SU-DHL-6 (cell line): ENCODE measurements at regions not wholly inside any gene's neighbourhood (a gene's known extent, or its start where the extent isn't known, plus 50 kb on each side); places are given as distances from the start of the nearest gene placed in this dataset.

ENCODE experiments used
- EZH2phosphoT487 ChIP-seq: fragments of 200-600 bp; sonication (generic), shearing (Covaris generic); conservative IDR thresholded peaks from 2 replicates; pipeline ENCODE4 v1.6.1; 2018; ENCODE audit warnings: mild to moderate bottlenecking, antibody characterized with exemption, low read length, moderate library complexity, mixed read lengths
- TF ChIP-seq, protein P1 (sequence below): fragments of 200-600 bp; sonication (generic); IDR thresholded peaks from one replicate; pipeline ENCODE4 v1.5.1; 2017; ENCODE audit warnings: antibody characterized with exemption, mild to moderate bottlenecking, low read length, moderate library complexity; ENCODE audit not compliant: insufficient read depth, poor library complexity, severe bottlenecking

GRCh38 chr3:178201714-178202113 is 334.5 kb upstream of the KCNMB2 start:
- TF ChIP-seq EZH2phosphoT487 = no peak
- TF ChIP-seq, protein P1, sequence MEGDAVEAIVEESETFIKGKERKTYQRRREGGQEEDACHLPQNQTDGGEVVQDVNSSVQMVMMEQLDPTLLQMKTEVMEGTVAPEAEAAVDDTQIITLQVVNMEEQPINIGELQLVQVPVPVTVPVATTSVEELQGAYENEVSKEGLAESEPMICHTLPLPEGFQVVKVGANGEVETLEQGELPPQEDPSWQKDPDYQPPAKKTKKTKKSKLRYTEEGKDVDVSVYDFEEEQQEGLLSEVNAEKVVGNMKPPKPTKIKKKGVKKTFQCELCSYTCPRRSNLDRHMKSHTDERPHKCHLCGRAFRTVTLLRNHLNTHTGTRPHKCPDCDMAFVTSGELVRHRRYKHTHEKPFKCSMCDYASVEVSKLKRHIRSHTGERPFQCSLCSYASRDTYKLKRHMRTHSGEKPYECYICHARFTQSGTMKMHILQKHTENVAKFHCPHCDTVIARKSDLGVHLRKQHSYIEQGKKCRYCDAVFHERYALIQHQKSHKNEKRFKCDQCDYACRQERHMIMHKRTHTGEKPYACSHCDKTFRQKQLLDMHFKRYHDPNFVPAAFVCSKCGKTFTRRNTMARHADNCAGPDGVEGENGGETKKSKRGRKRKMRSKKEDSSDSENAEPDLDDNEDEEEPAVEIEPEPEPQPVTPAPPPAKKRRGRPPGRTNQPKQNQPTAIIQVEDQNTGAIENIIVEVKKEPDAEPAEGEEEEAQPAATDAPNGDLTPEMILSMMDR = no peak
